ENCODE measurements at regions not wholly inside any gene's neighbourhood (a gene's known extent, or its start where the extent isn't known, plus 50 kb on each side); places are given as distances from the start of the nearest gene placed in this dataset.
"Not testable (repeated sequence)": the region's sequence is repeated elsewhere in the genome, so short reads cannot be mapped to it uniquely, and the experiment has no call there.

- no peaks in the 10 kb centered on the region for H3K27me3 Mint-ChIP-seq (ENCODE audit: insufficient read depth, unreplicated experiment)
- POLR2A ChIA-PET: no interaction called here
- BruUV-seq (replicated peaks): no TSS peak
- no peaks in the 10 kb centered on the region for H3K9me3 Mint-ChIP-seq (ENCODE audit: unreplicated experiment)
- intact Hi-C loops (cut with micrococcal nuclease): no loop called here
- TF ChIP-seq CTCF (IDR thresholded peaks at IDR 0.05; ENCODE audit: unreplicated experiment): no peak
- H3K4me1 Mint-ChIP-seq (ENCODE audit: insufficient read depth, unreplicated experiment): no peaks in the 10 kb centered on the region
- CTCF ChIA-PET: interaction anchor here (0.6 kb wide), 1 partner anchor 205 kb away, joined by 3 read pairs; no protein-coding TSS in a partner anchor
- no peak for DNase-seq (ENCODE audit: unreplicated experiment)
- no peaks in the 10 kb centered on the region for H3K36me3 Mint-ChIP-seq (ENCODE audit: insufficient read depth, unreplicated experiment)
- no peak overlapping the region for H3K27ac Mint-ChIP-seq (ENCODE audit: low read depth, unreplicated experiment)
- no peak overlapping the region for H3K4me3 Mint-ChIP-seq (ENCODE audit: unreplicated experiment)
Observed at GRCh38 chr10:18829259-18829658, 170.0 kb downstream of the ARL5B start.

GRCh38 chr10:18830277-18830676 is 171.0 kb downstream of the ARL5B start:
- H3K9me3 Mint-ChIP-seq (ENCODE audit: unreplicated experiment): peaks cover 2% of the 10 kb centered on the region
- CTCF ChIA-PET: no interaction called here
- TF ChIP-seq CTCF (IDR thresholded peaks at IDR 0.05; ENCODE audit: unreplicated experiment): no peak
- no peak for DNase-seq (ENCODE audit: unreplicated experiment)
- BruUV-seq (replicated peaks): no TSS peak
- no peak overlapping the region for H3K27ac Mint-ChIP-seq (ENCODE audit: low read depth, unreplicated experiment)
- H3K4me3 Mint-ChIP-seq (ENCODE audit: unreplicated experiment): no peak overlapping the region
- intact Hi-C loops (cut with micrococcal nuclease): no loop called here
- POLR2A ChIA-PET: no interaction called here
- H3K36me3 Mint-ChIP-seq (ENCODE audit: insufficient read depth, unreplicated experiment): no peaks in the 10 kb centered on the region
- no peaks in the 10 kb centered on the region for H3K4me1 Mint-ChIP-seq (ENCODE audit: insufficient read depth, unreplicated experiment)
- no peaks in the 10 kb centered on the region for H3K27me3 Mint-ChIP-seq (ENCODE audit: insufficient read depth, unreplicated experiment)

GRCh38 chr10:18856623-18857022 is 192.0 kb upstream of the MALRD1 start:
- H3K27ac Mint-ChIP-seq (ENCODE audit: low read depth, unreplicated experiment); POLR2A ChIA-PET; intact Hi-C loops (cut with micrococcal nuclease); H3K27me3 Mint-ChIP-seq (ENCODE audit: insufficient read depth, unreplicated experiment); DNase-seq (ENCODE audit: unreplicated experiment); H3K4me3 Mint-ChIP-seq (ENCODE audit: unreplicated experiment); H3K36me3 Mint-ChIP-seq (ENCODE audit: insufficient read depth, unreplicated experiment); H3K9me3 Mint-ChIP-seq (ENCODE audit: unreplicated experiment); H3K4me1 Mint-ChIP-seq (ENCODE audit: insufficient read depth, unreplicated experiment); BruUV-seq (replicated peaks): not testable (repeated sequence)
- CTCF ChIA-PET: interaction anchor here (0.6 kb wide), 1 partner anchor 524 kb away, joined by 3 read pairs; no protein-coding TSS in a partner anchor

- no peak for TF ChIP-seq CTCF (IDR thresholded peaks at IDR 0.05; ENCODE audit: unreplicated experiment)
- intact Hi-C loops (cut with micrococcal nuclease): no loop called here
- peaks cover 6% of the 10 kb centered on the region for H3K4me1 Mint-ChIP-seq (ENCODE audit: insufficient read depth, unreplicated experiment)
- no peak for DNase-seq (ENCODE audit: unreplicated experiment)
- H3K27me3 Mint-ChIP-seq (ENCODE audit: insufficient read depth, unreplicated experiment): no peaks in the 10 kb centered on the region
- ChIA-PET CTCF (interaction anchor here (0.6 kb wide), 1 partner anchor 317 kb away, joined by 3 read pairs; no protein-coding TSS in a partner anchor), POLR2A (interaction anchor here (0.6 kb wide), 1 partner anchor 17 kb away, joined by 3 read pairs; no protein-coding TSS in a partner anchor)
- H3K27ac Mint-ChIP-seq (ENCODE audit: low read depth, unreplicated experiment): no peak overlapping the region
- BruUV-seq (replicated peaks): no TSS peak
- no peaks in the 10 kb centered on the region for H3K9me3 Mint-ChIP-seq (ENCODE audit: unreplicated experiment)
- no peaks in the 10 kb centered on the region for H3K36me3 Mint-ChIP-seq (ENCODE audit: insufficient read depth, unreplicated experiment)
- no peak overlapping the region for H3K4me3 Mint-ChIP-seq (ENCODE audit: unreplicated experiment)
Observed at GRCh38 chr10:18859659-18860058, 188.9 kb upstream of the MALRD1 start.

GRCh38 chr10:18860186-18860585 is 188.4 kb upstream of the MALRD1 start:
- Mint-ChIP-seq H3K27me3 (ENCODE audit: insufficient read depth, unreplicated experiment) (no peaks in the 10 kb centered on the region), H3K36me3 (ENCODE audit: insufficient read depth, unreplicated experiment) (no peaks in the 10 kb centered on the region), H3K9me3 (ENCODE audit: unreplicated experiment) (no peaks in the 10 kb centered on the region), H3K27ac (ENCODE audit: low read depth, unreplicated experiment) (no peak overlapping the region), H3K4me1 (ENCODE audit: insufficient read depth, unreplicated experiment) (peaks cover 6% of the 10 kb centered on the region), H3K4me3 (ENCODE audit: unreplicated experiment) (no peak overlapping the region)
- no TSS peak for BruUV-seq (replicated peaks)
- CTCF ChIA-PET: interaction anchor here (0.5 kb wide), 1 partner anchor 11 kb away, joined by 3 read pairs; no protein-coding TSS in a partner anchor
- intact Hi-C loops (cut with micrococcal nuclease): no loop called here
- TF ChIP-seq CTCF (IDR thresholded peaks at IDR 0.05; ENCODE audit: unreplicated experiment): no peak
- POLR2A ChIA-PET: interaction anchor here (0.6 kb wide), 1 partner anchor 17 kb away, joined by 3 read pairs; no protein-coding TSS in a partner anchor
- DNase-seq (ENCODE audit: unreplicated experiment): no peak

All from MCF 10A (cell line).